Large intestine (tissue), 3 donors: ENCODE measurements at regions not wholly inside any gene's neighbourhood (a gene's known extent, or its start where the extent isn't known, plus 50 kb on each side); places are given as distances from the start of the nearest gene placed in this dataset.

Source experiments
- DNase-seq, 2 donors: peaks; one replicate each; pipeline versions ENCODE4 v3.0.0 to v3.0.0-alpha.2; 2013
- H3K27ac ChIP-seq: one replicate; pipeline ENCODE4 v1.5.1; 2013; ENCODE audit warnings: low read length
- H3K27me3 ChIP-seq: 2 replicates; pipeline ENCODE4 v1.6.1; 2013; ENCODE audit warnings: low read length; ENCODE audit not compliant: control insufficient read depth, insufficient read depth
- H3K36me3 ChIP-seq: 2 replicates; pipeline ENCODE4 v1.6.1; 2013; ENCODE audit warnings: low read length; ENCODE audit not compliant: control insufficient read depth, insufficient read depth
- H3K4me1 ChIP-seq: one replicate; pipeline ENCODE4 v1.6.1; 2013; ENCODE audit warnings: low read length; ENCODE audit not compliant: control insufficient read depth, insufficient read depth
- H3K4me3 ChIP-seq: one replicate; pipeline ENCODE4 v1.5.1; 2013; ENCODE audit warnings: low read length
- H3K9me3 ChIP-seq: one replicate; pipeline ENCODE4 v1.6.1; 2013; ENCODE audit warnings: mild to moderate bottlenecking, low read depth, low read length, moderate library complexity; ENCODE audit not compliant: control insufficient read depth
- WGBS: methylation state at CpG from one replicate; pipeline ENCODE4 v1.1.5; 2013; ENCODE audit warnings: low lambda C conversion rate; ENCODE audit not compliant: insufficient coverage; 5-methylcytosine and 5-hydroxymethylcytosine counted together

DNA sequence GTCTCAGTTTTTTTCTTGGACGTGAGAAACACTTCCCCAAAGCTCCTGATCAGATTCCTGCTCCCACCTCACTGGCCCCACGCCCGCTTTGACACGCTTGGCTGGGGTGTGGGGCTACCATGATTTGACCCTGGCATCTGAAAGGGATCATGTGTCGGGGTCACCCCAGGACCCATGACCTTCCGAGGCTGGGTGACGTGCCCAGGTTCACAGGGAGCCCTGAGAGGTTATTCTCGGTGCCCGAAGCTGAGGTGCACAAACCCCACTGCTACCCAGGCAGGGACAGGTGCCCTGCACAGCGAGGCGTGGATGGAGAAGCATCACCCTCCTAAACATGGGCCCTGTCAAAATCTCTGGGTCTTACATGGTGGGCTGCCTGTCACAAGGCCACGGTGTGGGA, 404.1 kb downstream of the GALR1 start:
- no peaks in the 10 kb centered on the region for H3K36me3 ChIP-seq
- no peaks in the 10 kb centered on the region for H3K9me3 ChIP-seq
- DNase-seq, result no peak
- H3K4me3 ChIP-seq, result no peak overlapping the region
- H3K27ac ChIP-seq, result no peak overlapping the region
- H3K4me1 ChIP-seq, result no peaks in the 10 kb centered on the region
- H3K27me3 ChIP-seq, result no peaks in the 10 kb centered on the region
- no CpG with 5 or more reads among the region's 12 CpGs for WGBS

DNA sequence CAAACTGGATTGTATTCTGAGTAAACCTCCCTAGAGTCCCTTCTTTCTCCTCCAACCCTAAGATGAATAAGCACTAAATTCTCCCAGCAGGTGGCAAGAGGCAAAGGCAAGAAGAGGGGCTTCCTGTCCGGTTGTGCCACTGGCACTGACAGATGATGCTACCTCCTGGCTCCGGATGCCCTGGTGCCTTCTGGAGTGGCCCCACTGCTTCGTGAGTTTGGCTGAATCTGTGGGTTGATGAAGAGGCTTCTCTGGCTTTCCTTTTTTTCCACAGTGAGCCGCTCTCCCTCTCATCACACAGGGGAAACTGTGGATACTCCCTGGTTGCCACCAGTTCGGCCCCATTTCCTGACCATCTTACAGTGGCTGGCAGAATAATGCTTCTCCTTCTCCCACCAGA, 404.7 kb downstream of the GALR1 start:
- DNase-seq, result no peak
- WGBS, result no CpG with 5 or more reads among the region's 5 CpGs
- Histone ChIP-seq H3K9me3 (no peaks in the 10 kb centered on the region), H3K4me3 (no peak overlapping the region), H3K4me1 (no peaks in the 10 kb centered on the region), H3K27me3 (no peaks in the 10 kb centered on the region), H3K27ac (no peak overlapping the region), H3K36me3 (no peaks in the 10 kb centered on the region)

GRCh38 chr18:77657651-77658298, 408.1 kb downstream of the GALR1 start:
- no peaks in the 10 kb centered on the region for H3K4me1 ChIP-seq
- H3K9me3 ChIP-seq, result no peaks in the 10 kb centered on the region
- no peaks in the 10 kb centered on the region for H3K27me3 ChIP-seq
- no peaks in the 10 kb centered on the region for H3K36me3 ChIP-seq
- DNase-seq, result no peak
- no peak overlapping the region for H3K4me3 ChIP-seq
- no peak overlapping the region for H3K27ac ChIP-seq
- WGBS, result no CpG with 5 or more reads among the region's 31 CpGs

DNA sequence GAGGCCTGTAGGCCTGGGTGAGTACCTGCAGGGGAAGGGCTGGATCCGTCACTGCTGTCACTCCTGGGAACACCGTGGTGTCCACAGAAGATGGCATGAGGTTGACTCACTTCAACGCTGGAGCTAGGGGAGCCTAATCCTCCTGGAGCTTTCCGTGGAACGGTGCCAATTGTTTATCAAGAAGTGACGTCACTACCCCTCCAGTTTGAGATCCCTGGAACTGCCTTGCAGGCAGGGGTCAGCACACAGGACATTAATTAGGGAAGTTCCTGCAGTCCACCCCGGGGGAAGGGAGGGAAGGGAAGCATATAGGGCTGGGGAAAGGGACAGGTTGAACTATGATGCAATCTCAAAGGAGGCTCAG, 408.6 kb downstream of the GALR1 start:
- no peak for DNase-seq
- Histone ChIP-seq H3K27ac (no peak overlapping the region), H3K9me3 (no peaks in the 10 kb centered on the region), H3K36me3 (no peaks in the 10 kb centered on the region), H3K4me1 (no peaks in the 10 kb centered on the region), H3K4me3 (no peak overlapping the region), H3K27me3 (no peaks in the 10 kb centered on the region)
- no CpG with 5 or more reads among the region's 7 CpGs for WGBS

GRCh38 chr18:77658751-77659448, 409.3 kb downstream of the GALR1 start:
- H3K36me3 ChIP-seq, result no peaks in the 10 kb centered on the region
- no peak for DNase-seq
- no peaks in the 10 kb centered on the region for H3K27me3 ChIP-seq
- no peak overlapping the region for H3K27ac ChIP-seq
- no peak overlapping the region for H3K4me3 ChIP-seq
- no peaks in the 10 kb centered on the region for H3K4me1 ChIP-seq
- no peaks in the 10 kb centered on the region for H3K9me3 ChIP-seq
- no CpG with 5 or more reads among the region's 5 CpGs for WGBS

DNA sequence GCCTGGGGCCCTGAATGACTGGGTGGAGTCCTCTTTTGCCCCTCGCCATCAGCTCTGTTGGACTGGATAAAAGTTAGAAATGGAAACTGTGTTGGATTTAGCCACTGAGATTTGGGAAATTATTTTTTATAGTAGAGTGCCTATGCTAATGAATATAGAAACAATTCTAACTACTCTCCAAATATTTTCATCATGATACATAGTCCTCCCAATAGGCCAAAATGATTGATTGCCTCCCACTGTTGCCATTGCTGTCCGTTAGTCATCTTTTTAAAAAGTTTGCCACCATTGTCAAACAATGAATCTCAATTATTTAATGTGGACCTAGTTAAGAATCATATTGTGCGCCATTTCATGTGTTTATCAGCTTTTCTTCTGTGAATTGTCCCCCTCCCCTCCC, 417.0 kb downstream of the GALR1 start:
- Histone ChIP-seq H3K36me3 (no peaks in the 10 kb centered on the region), H3K4me1 (no peaks in the 10 kb centered on the region), H3K4me3 (no peak overlapping the region), H3K27me3 (no peaks in the 10 kb centered on the region), H3K9me3 (peaks cover 4% of the 10 kb centered on the region), H3K27ac (no peak overlapping the region)
- DNase-seq, result no peak
- WGBS, result 100% methylated on average over 1 of the region's 3 CpGs

GRCh38 chr18:77668219-77668618, 418.6 kb downstream of the GALR1 start:
- Histone ChIP-seq H3K27me3 (no peaks in the 10 kb centered on the region), H3K4me1 (no peaks in the 10 kb centered on the region), H3K36me3 (no peaks in the 10 kb centered on the region), H3K27ac (no peak overlapping the region), H3K4me3 (no peak overlapping the region), H3K9me3 (peaks cover 4% of the 10 kb centered on the region)
- no CpG with 5 or more reads among the region's 26 CpGs for WGBS
- no peak for DNase-seq

DNA sequence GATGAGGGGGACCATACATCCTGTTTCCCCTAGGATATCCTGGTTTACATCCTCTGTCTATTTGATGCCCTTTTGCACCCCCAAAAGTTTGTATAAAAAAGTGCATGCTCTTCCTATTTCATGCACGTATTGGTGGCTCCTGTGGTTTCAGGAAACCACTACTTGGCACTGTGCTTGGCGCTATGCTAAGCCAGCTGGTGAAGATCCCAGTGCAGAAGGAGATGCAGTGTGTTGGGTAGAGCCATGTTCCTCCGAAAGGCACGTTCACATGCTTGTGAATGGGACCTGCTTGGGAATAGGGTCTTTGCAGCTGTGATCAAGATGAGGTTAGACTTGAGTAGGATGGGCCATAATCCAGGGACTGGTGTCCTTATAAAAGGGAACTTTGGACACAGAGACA, 419.7 kb downstream of the GALR1 start:
- no peaks in the 10 kb centered on the region for H3K36me3 ChIP-seq
- DNase-seq, result no peak
- H3K27ac ChIP-seq, result no peak overlapping the region
- H3K4me3 ChIP-seq, result no peak overlapping the region
- H3K4me1 ChIP-seq, result no peaks in the 10 kb centered on the region
- WGBS, result no CpG with 5 or more reads among the region's 4 CpGs
- no peaks in the 10 kb centered on the region for H3K27me3 ChIP-seq
- H3K9me3 ChIP-seq, result peaks cover 4% of the 10 kb centered on the region

GRCh38 chr18:77671456-77672167, 422.0 kb downstream of the GALR1 start:
- Histone ChIP-seq H3K27ac (no peak overlapping the region), H3K9me3 (peaks cover 4% of the 10 kb centered on the region), H3K27me3 (no peaks in the 10 kb centered on the region), H3K4me1 (no peaks in the 10 kb centered on the region), H3K36me3 (no peaks in the 10 kb centered on the region), H3K4me3 (no peak overlapping the region)
- 0% methylated on average over 1 of the region's 23 CpGs for WGBS
- DNase-seq, result no peak

- no peak for DNase-seq
- Histone ChIP-seq H3K27me3 (no peaks in the 10 kb centered on the region), H3K9me3 (no peaks in the 10 kb centered on the region), H3K4me3 (no peak overlapping the region), H3K36me3 (no peaks in the 10 kb centered on the region), H3K27ac (no peak overlapping the region), H3K4me1 (no peaks in the 10 kb centered on the region)
- WGBS, result no CpG with 5 or more reads among the region's 10 CpGs
These were observed 427.3 kb downstream of the GALR1 start for GRCh38 chr18:77676910-77677309.
